Heart left ventricle (tissue), 13 donors: ENCODE measurements at regions not wholly inside any gene's neighbourhood (a gene's known extent, or its start where the extent isn't known, plus 50 kb on each side); places are given as distances from the start of the nearest gene placed in this dataset.

Source experiments
- CTCF ChIP-seq, 12 donors: fragments of 200-600 bp; sonication (generic) in 4 of 12; IDR thresholded peaks; one replicate each; pipeline versions ENCODE4 v1.5.0 to v1.8.0; 2018 to 2022; ENCODE audit warnings: antibody characterized with exemption in 12 of 12, mild to moderate bottlenecking in 5 of 12
- POLR2A ChIP-seq, 2 donors: fragments of 450-650 bp; IDR thresholded peaks; one replicate each; pipeline ENCODE4 v1.6.1; 2017; ENCODE audit warnings: antibody characterized with exemption in 2 of 2, mild to moderate bottlenecking in 2 of 2, moderate library complexity in 2 of 2
- donor health status: ischemic (EF 13 %, LVEDD 7.1; RV severe dilation, severe dysfunction).
- donor health status: DM: no; HTN: yes; CAD: no.
- donor health status: DM: no; HTN: no; CAD: no.
- donor health status: ischemic (EF 25% LVEDD 6.9; RV normal size, moderate dysfunction).
- donor health status: ischemic (EF 25% LVEDD 5.7; RV mildly dilated, moderate dysfunction).
- donor health status: ischemic (EF 35%, LVEDD 5.7; RV mildly dilated, moderate dysfunction).
- donor health status: nonischemic (EF 11% LVEDD 7.7; RV severe dilation, severe dysfunction).
- donor health status: DM: yes; HTN: yes; CAD: no.
- donor health status: PGD.
- donor health status: ischemic (EF 29% LVEDD 5.4; RV normal size, mild dysfunction).
- donor health status: nonischemic (EF 23%, LVEDD 6.1; RV moderate dilation, normal function).

- TF ChIP-seq POLR2A (IDR thresholded peaks at IDR 0.05) (no peak), CTCF (IDR thresholded peaks at IDR 0.05) (no peak)
These were observed 335.0 kb downstream of the NPR3 start for GRCh38 chr5:33046091-33046490.
